ENCODE measurements at regions not wholly inside any gene's neighbourhood (a gene's known extent, or its start where the extent isn't known, plus 50 kb on each side); places are given as distances from the start of the nearest gene placed in this dataset.
"Not testable (repeated sequence)": the region's sequence is repeated elsewhere in the genome, so short reads cannot be mapped to it uniquely, and the experiment has no call there.

GRCh38 chr6:165847407-165848085 is 184.5 kb upstream of the PDE10A start:
- no peak for DNase-seq (ENCODE audit: low spot score)

GRCh38 chr6:165846123-165846966 is 183.3 kb upstream of the PDE10A start:
- peak; percentile 40 for DNase-seq (ENCODE audit: low spot score)

GRCh38 chr6:165845493-165845892 is 182.5 kb upstream of the PDE10A start:
- DNase-seq (ENCODE audit: low spot score), result no peak

- no peak for DNase-seq (ENCODE audit: low spot score)
Measured at GRCh38 chr6:165844801-165845364, 181.8 kb upstream of the PDE10A start.

- DNase-seq (ENCODE audit: low spot score), result no peak
Measured at GRCh38 chr6:165844232-165844631, 181.2 kb upstream of the PDE10A start.

- no peak for DNase-seq (ENCODE audit: low spot score)
Measured at GRCh38 chr6:165843568-165844113, 180.6 kb upstream of the PDE10A start.

- no peak for DNase-seq (ENCODE audit: low spot score)
Measured at GRCh38 chr6:165843121-165843520, 180.1 kb upstream of the PDE10A start.

GRCh38 chr6:165842281-165842936 is 179.4 kb upstream of the PDE10A start:
- DNase-seq (ENCODE audit: low spot score), result no peak

GRCh38 chr6:165841153-165841558 is 178.1 kb upstream of the PDE10A start:
- no peak for DNase-seq (ENCODE audit: low spot score)

GRCh38 chr6:165837948-165838745 is 175.1 kb upstream of the PDE10A start:
- no peak for DNase-seq (ENCODE audit: low spot score)

GRCh38 chr6:165836648-165837047 is 173.6 kb upstream of the PDE10A start:
- DNase-seq (ENCODE audit: low spot score), result not testable (repeated sequence)

- no peak for DNase-seq (ENCODE audit: low spot score)
Measured at GRCh38 chr6:165835410-165835851, 172.4 kb upstream of the PDE10A start.

- peak; percentile 84 for DNase-seq (ENCODE audit: low spot score)
Measured at GRCh38 chr6:165834613-165835259, 171.7 kb upstream of the PDE10A start.

- no peak for DNase-seq (ENCODE audit: low spot score)
Measured at GRCh38 chr6:165833355-165833754, 170.3 kb upstream of the PDE10A start.

GRCh38 chr6:165831812-165832510 is 168.9 kb upstream of the PDE10A start:
- no peak for DNase-seq (ENCODE audit: low spot score)

- DNase-seq (ENCODE audit: low spot score), result no peak
Measured at GRCh38 chr6:165830761-165831160, 167.7 kb upstream of the PDE10A start.

- no peak for DNase-seq (ENCODE audit: low spot score)
Measured at GRCh38 chr6:165829376-165829775, 166.3 kb upstream of the PDE10A start.

GRCh38 chr6:165827190-165827518 is 164.1 kb upstream of the PDE10A start:
- no peak for DNase-seq (ENCODE audit: low spot score)

- DNase-seq (ENCODE audit: low spot score), result no peak
Measured at GRCh38 chr6:165826487-165827189, 163.6 kb upstream of the PDE10A start.
